ENCODE measurements at regions not wholly inside any gene's neighbourhood (a gene's known extent, or its start where the extent isn't known, plus 50 kb on each side); places are given as distances from the start of the nearest gene placed in this dataset.

GRCh38 chr1:95641386-95641785 lies 407.4 kb downstream of the RWDD3 start:
- H3K27me3 ChIP-seq (ENCODE audit: control insufficient read depth, extremely low read depth, insufficient read depth, low read length) = no peaks in the 10 kb centered on the region
- no peaks in the 10 kb centered on the region for H3K79me2 ChIP-seq (ENCODE audit: control insufficient read depth, insufficient read depth, low read length)
- no peak overlapping the region for H3K9ac ChIP-seq (ENCODE audit: control insufficient read depth, extremely low read depth, insufficient read depth, low read length)
- H3K4me3 ChIP-seq (ENCODE audit: control insufficient read depth in 2 of 3, extremely low read depth in 1 of 3, insufficient read depth in 2 of 3, low read depth in 1 of 3, low read length in 3 of 3) = no peak overlapping the region
- H3K36me3 ChIP-seq (ENCODE audit: control insufficient read depth in 2 of 2, extremely low read depth in 1 of 2, insufficient read depth in 2 of 2, low read length in 2 of 2) = no peaks in the 10 kb centered on the region
- H2AFZ ChIP-seq (ENCODE audit: control insufficient read depth, low read length) = no peak overlapping the region
- no peaks in the 10 kb centered on the region for H3K9me3 ChIP-seq (ENCODE audit: control insufficient read depth, low read depth, low read length)
- no peak for FAIRE-seq
- H4K20me1 ChIP-seq (ENCODE audit: control insufficient read depth, extremely low read depth, insufficient read depth, low read length) = no peaks in the 10 kb centered on the region
- no peak overlapping the region for H3K27ac ChIP-seq (ENCODE audit: control insufficient read depth, insufficient read depth, low read length)
- dilution Hi-C loops (cut with MboI; ENCODE audit: extremely low pct_ligation_motif_present, low sequenced_read_pairs) = no loop called here
- H3K9me1 ChIP-seq (ENCODE audit: control insufficient read depth, extremely low read depth, insufficient read depth, low read length) = no peaks in the 10 kb centered on the region
- DNase-seq (ENCODE audit: low read depth, low spot score) = no peak
- TF ChIP-seq CTCF (optimal IDR thresholded peaks at IDR 0.05 in 1 of 3, IDR thresholded peaks at IDR 0.05 in 1 of 3, conservative IDR thresholded peaks at IDR 0.05 in 1 of 3; ENCODE audit: extremely low read depth in 1 of 3, insufficient read depth in 2 of 3, low read length in 3 of 3) (no peak), EZH2 (IDR thresholded peaks at IDR 0.05; ENCODE audit: low read length) (no peak)
- no peaks in the 10 kb centered on the region for H3K4me1 ChIP-seq (ENCODE audit: control insufficient read depth, extremely low read depth, insufficient read depth, low read length)
- no peak overlapping the region for H3K4me2 ChIP-seq (ENCODE audit: control insufficient read depth, extremely low read depth, insufficient read depth, low read depth, low read length)

GRCh38 chr1:95642035-95642434 lies 408.0 kb downstream of the RWDD3 start:
- DNase-seq (ENCODE audit: low read depth, low spot score) = no peak
- no peaks in the 10 kb centered on the region for H3K4me1 ChIP-seq (ENCODE audit: control insufficient read depth, extremely low read depth, insufficient read depth, low read length)
- H3K4me2 ChIP-seq (ENCODE audit: control insufficient read depth, extremely low read depth, insufficient read depth, low read depth, low read length) = no peak overlapping the region
- no peaks in the 10 kb centered on the region for H3K36me3 ChIP-seq (ENCODE audit: control insufficient read depth in 2 of 2, extremely low read depth in 1 of 2, insufficient read depth in 2 of 2, low read length in 2 of 2)
- H2AFZ ChIP-seq (ENCODE audit: control insufficient read depth, low read length) = no peak overlapping the region
- H3K9ac ChIP-seq (ENCODE audit: control insufficient read depth, extremely low read depth, insufficient read depth, low read length) = no peak overlapping the region
- no peak for FAIRE-seq
- no peaks in the 10 kb centered on the region for H3K27me3 ChIP-seq (ENCODE audit: control insufficient read depth, extremely low read depth, insufficient read depth, low read length)
- no peak overlapping the region for H3K27ac ChIP-seq (ENCODE audit: control insufficient read depth, insufficient read depth, low read length)
- no peaks in the 10 kb centered on the region for H3K9me1 ChIP-seq (ENCODE audit: control insufficient read depth, extremely low read depth, insufficient read depth, low read length)
- H3K4me3 ChIP-seq (ENCODE audit: control insufficient read depth in 2 of 3, extremely low read depth in 1 of 3, insufficient read depth in 2 of 3, low read depth in 1 of 3, low read length in 3 of 3) = no peak overlapping the region
- no peaks in the 10 kb centered on the region for H3K9me3 ChIP-seq (ENCODE audit: control insufficient read depth, low read depth, low read length)
- no peaks in the 10 kb centered on the region for H3K79me2 ChIP-seq (ENCODE audit: control insufficient read depth, insufficient read depth, low read length)
- TF ChIP-seq EZH2 (IDR thresholded peaks at IDR 0.05; ENCODE audit: low read length) (no peak), CTCF (optimal IDR thresholded peaks at IDR 0.05 in 1 of 3, IDR thresholded peaks at IDR 0.05 in 1 of 3, conservative IDR thresholded peaks at IDR 0.05 in 1 of 3; ENCODE audit: extremely low read depth in 1 of 3, insufficient read depth in 2 of 3, low read length in 3 of 3) (no peak)
- dilution Hi-C loops (cut with MboI; ENCODE audit: extremely low pct_ligation_motif_present, low sequenced_read_pairs) = no loop called here
- no peaks in the 10 kb centered on the region for H4K20me1 ChIP-seq (ENCODE audit: control insufficient read depth, extremely low read depth, insufficient read depth, low read length)

Data from keratinocyte (primary cell).